OCI-LY7 (cell line): ENCODE measurements at regions not wholly inside any gene's neighbourhood (a gene's known extent, or its start where the extent isn't known, plus 50 kb on each side); places are given as distances from the start of the nearest gene placed in this dataset.

Experiments used
- BruUV-seq: library from RNA; stranded (reverse); fragments of 400-500 nt; replicated peaks from 2 replicates; lab custom pipeline; 2021; lab: Mats Ljungman, UMichigan
- CTCF ChIA-PET: fragments of 300-600 bp; sonication (Branson Sonifier 250); formaldehyde crosslinking; loops from one replicate; lab custom pipeline; 2022; ENCODE audit warnings: antibody characterized with exemption; ENCODE audit not compliant: unreplicated experiment; lab: Charles Lee
- POLR2A ChIA-PET: fragments of 300-600 bp; sonication (Branson Sonifier 250); formaldehyde crosslinking; loops from one replicate; lab custom pipeline; 2022; ENCODE audit warnings: antibody characterized with exemption; lab: Charles Lee
- DNase-seq: peaks from one replicate; pipeline ENCODE4 v3.0.0-alpha.2; 2015; ENCODE audit warnings: low spot score
- H2AFZ ChIP-seq: fragments of 200-600 bp; sonication (generic), shearing (Covaris generic); 2 replicates; pipeline ENCODE4 v1.6.1; 2014; ENCODE audit warnings: mild to moderate bottlenecking, antibody characterized with exemption, low read length, moderate library complexity
- H3K27ac ChIP-seq: fragments of 200-600 bp; sonication (generic); 2 replicates; pipeline ENCODE4 v1.5.1; 2014; ENCODE audit warnings: mixed run types, low read depth, mild to moderate bottlenecking, moderate library complexity, low read length, inconsistent platforms; ENCODE audit not compliant: poor library complexity, severe bottlenecking
- H3K36me3 ChIP-seq: fragments of 200-600 bp; sonication (generic); 2 replicates; pipeline ENCODE4 v1.6.1; 2014; ENCODE audit warnings: mild to moderate bottlenecking, antibody characterized with exemption, low read length, moderate library complexity, mixed read lengths; ENCODE audit not compliant: insufficient read depth
- H3K4me1 ChIP-seq: fragments of 200-600 bp; sonication (generic); 2 replicates; pipeline ENCODE4 v1.5.1; 2014; ENCODE audit warnings: mild to moderate bottlenecking, low read length; ENCODE audit not compliant: insufficient read depth, poor library complexity, severe bottlenecking
- H3K4me2 ChIP-seq: fragments of 200-600 bp; sonication (generic); 2 replicates; pipeline ENCODE4 v1.6.1; 2014; ENCODE audit warnings: mild to moderate bottlenecking, low read length
- H3K4me3 ChIP-seq: fragments of 200-600 bp; sonication (generic); 2 replicates; pipeline ENCODE4 v1.5.1; 2014; ENCODE audit warnings: mild to moderate bottlenecking, low read depth, low read length; ENCODE audit not compliant: poor library complexity, severe bottlenecking
- H3K79me2 ChIP-seq: fragments of 200-600 bp; sonication (generic); 2 replicates; pipeline ENCODE4 v1.6.1; 2016; ENCODE audit warnings: low read depth, mild to moderate bottlenecking, low read length, moderate library complexity, mixed read lengths; ENCODE audit not compliant: insufficient read depth
- H3K9me2 ChIP-seq: fragments of 200-600 bp; sonication (generic); 2 replicates; pipeline ENCODE4 v1.6.1; 2016; ENCODE audit warnings: mild to moderate bottlenecking, low read length, mixed read lengths; ENCODE audit not compliant: insufficient read depth
- H3K9me3 ChIP-seq: fragments of 200-600 bp; sonication (generic); 2 replicates; pipeline ENCODE4 v1.6.1; 2014; ENCODE audit warnings: mild to moderate bottlenecking, mixed run types, low read length, mixed read lengths
- H4K20me1 ChIP-seq: fragments of 200-600 bp; sonication (generic); 2 replicates; pipeline ENCODE4 v1.6.1; 2014; ENCODE audit warnings: mild to moderate bottlenecking, antibody characterized with exemption, low read length, moderate library complexity, mixed read lengths; ENCODE audit not compliant: insufficient read depth
- CTCF ChIP-seq: fragments of 200-600 bp; sonication (generic); conservative IDR thresholded peaks from 2 replicates; pipeline ENCODE4 v1.5.1; 2014; ENCODE audit warnings: mild to moderate bottlenecking, antibody characterized with exemption, low read length, moderate library complexity, mixed read lengths
- EZH2phosphoT487 ChIP-seq: fragments of 200-600 bp; sonication (generic); IDR thresholded peaks from 2 replicates; pipeline ENCODE4 v1.6.1; 2018; ENCODE audit warnings: low read depth, borderline replicate concordance, mild to moderate bottlenecking, mixed run types, antibody characterized with exemption, low read length, moderate library complexity, mixed read lengths
- intact Hi-C: fragments of 100-400 bp; cut with micrococcal nuclease; formaldehyde crosslinking; loops from one replicate; pipeline ENCODE4 v1.10.0; 2022; ENCODE audit not compliant: unreplicated experiment

DNA sequence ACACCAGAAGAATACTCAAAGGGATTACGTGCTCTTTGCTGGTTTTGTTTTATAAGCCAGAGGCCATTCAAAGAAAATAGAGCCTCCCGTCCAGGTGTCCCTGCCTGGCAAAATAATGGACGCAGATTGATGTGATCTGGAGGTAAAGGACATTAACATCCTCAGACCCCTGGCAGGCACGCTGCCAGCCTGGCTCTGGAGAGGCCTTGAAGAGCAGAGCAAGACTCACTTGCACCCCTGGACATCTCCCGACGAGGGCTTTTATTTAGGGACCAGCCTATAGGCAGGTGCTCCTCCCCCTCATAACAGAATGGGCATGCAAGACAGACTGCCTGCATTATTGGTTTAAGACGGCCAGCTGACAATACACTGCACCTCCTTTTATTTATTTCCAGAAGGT is 291.3 kb downstream of the BCL11A start:
- H3K4me3 ChIP-seq: no peak overlapping the region
- no peaks in the 10 kb centered on the region for H4K20me1 ChIP-seq
- H3K4me1 ChIP-seq: peaks cover 7% of the 10 kb centered on the region
- no peak overlapping the region for H3K27ac ChIP-seq
- no peak for TF ChIP-seq CTCF
- TF ChIP-seq EZH2phosphoT487: no peak
- no peaks in the 10 kb centered on the region for H3K9me2 ChIP-seq
- no peak overlapping the region for H2AFZ ChIP-seq
- ChIA-PET POLR2A (interaction anchor here (0.6 to 1.0 kb wide), 2 partner anchors 10 to 11 kb away, joined by 3 to 4 read pairs; no protein-coding TSS in a partner anchor), CTCF (no interaction called here)
- H3K79me2 ChIP-seq: no peaks in the 10 kb centered on the region
- H3K4me2 ChIP-seq: no peak overlapping the region
- no TSS peak for BruUV-seq
- intact Hi-C loops: no loop called here
- no peak for DNase-seq
- no peaks in the 10 kb centered on the region for H3K36me3 ChIP-seq
- no peaks in the 10 kb centered on the region for H3K9me3 ChIP-seq

DNA sequence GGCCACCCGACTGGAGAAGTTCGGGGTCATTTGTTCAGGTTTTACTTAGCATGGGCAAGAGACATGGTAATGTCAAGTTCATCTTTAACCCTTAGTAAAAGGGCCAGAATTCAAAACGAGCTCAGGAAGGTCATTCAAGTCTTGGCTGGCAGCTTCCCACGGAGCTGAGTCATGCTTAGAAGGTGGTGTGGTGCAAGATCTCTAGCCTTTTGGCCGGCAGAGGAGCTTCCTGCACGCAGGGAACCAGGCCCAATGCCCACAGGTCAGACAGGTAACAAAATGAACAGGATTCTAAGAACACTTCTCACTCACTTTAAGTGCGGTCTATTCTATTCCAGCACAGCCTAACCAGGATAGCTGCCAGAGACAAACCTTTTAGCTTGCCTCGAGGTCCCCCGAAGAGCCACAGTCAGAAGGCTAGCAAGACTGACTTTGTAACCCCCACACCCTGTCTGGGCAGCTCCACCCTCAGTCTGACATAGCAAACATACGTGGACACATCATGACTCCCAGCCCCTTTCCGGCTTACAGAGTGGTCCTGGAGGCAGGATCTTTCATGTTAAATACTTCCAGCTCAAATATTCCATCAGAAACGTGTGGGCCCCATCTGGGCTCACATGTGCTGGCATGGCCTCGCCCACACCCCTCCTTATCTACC is 292.7 kb downstream of the BCL11A start:
- CTCF ChIA-PET: no interaction called here
- TF ChIP-seq CTCF (no peak), EZH2phosphoT487 (no peak)
- Histone ChIP-seq H3K79me2 (no peaks in the 10 kb centered on the region), H2AFZ (no peak overlapping the region), H3K9me3 (no peaks in the 10 kb centered on the region), H3K4me3 (no peak overlapping the region), H3K36me3 (no peaks in the 10 kb centered on the region), H3K27ac (no peak overlapping the region), H3K9me2 (no peaks in the 10 kb centered on the region), H3K4me2 (no peak overlapping the region), H3K4me1 (peaks cover 7% of the 10 kb centered on the region), H4K20me1 (no peaks in the 10 kb centered on the region)
- POLR2A ChIA-PET: interaction anchor here (0.5 to 1.7 kb wide), 5 partner anchors 19 to 61 kb away, joined by 3 to 5 read pairs (median 4); no protein-coding TSS in a partner anchor
- DNase-seq: no peak
- BruUV-seq: no TSS peak
- intact Hi-C loops: no loop called here

- CTCF ChIA-PET: no interaction called here
- Histone ChIP-seq H3K36me3 (no peaks in the 10 kb centered on the region), H3K4me3 (no peak overlapping the region), H3K27ac (no peak overlapping the region), H3K79me2 (no peaks in the 10 kb centered on the region), H3K9me3 (no peaks in the 10 kb centered on the region), H2AFZ (no peak overlapping the region), H3K4me2 (no peak overlapping the region), H3K9me2 (no peaks in the 10 kb centered on the region), H4K20me1 (no peaks in the 10 kb centered on the region), H3K4me1 (peaks cover 7% of the 10 kb centered on the region)
- DNase-seq: no peak
- no TSS peak for BruUV-seq
- POLR2A ChIA-PET: interaction anchor here (0.8 to 1.1 kb wide), 3 partner anchors 25 to 298 kb away, joined by 3 to 6 read pairs (median 3); no protein-coding TSS in a partner anchor
- intact Hi-C loops: no loop called here
- no peak for TF ChIP-seq EZH2phosphoT487
- no peak for TF ChIP-seq CTCF
These were observed 293.7 kb downstream of the BCL11A start for GRCh38 chr2:60259781-60260180.
